ENCODE measurements at regions not wholly inside any gene's neighbourhood (a gene's known extent, or its start where the extent isn't known, plus 50 kb on each side); places are given as distances from the start of the nearest gene placed in this dataset.

DNA sequence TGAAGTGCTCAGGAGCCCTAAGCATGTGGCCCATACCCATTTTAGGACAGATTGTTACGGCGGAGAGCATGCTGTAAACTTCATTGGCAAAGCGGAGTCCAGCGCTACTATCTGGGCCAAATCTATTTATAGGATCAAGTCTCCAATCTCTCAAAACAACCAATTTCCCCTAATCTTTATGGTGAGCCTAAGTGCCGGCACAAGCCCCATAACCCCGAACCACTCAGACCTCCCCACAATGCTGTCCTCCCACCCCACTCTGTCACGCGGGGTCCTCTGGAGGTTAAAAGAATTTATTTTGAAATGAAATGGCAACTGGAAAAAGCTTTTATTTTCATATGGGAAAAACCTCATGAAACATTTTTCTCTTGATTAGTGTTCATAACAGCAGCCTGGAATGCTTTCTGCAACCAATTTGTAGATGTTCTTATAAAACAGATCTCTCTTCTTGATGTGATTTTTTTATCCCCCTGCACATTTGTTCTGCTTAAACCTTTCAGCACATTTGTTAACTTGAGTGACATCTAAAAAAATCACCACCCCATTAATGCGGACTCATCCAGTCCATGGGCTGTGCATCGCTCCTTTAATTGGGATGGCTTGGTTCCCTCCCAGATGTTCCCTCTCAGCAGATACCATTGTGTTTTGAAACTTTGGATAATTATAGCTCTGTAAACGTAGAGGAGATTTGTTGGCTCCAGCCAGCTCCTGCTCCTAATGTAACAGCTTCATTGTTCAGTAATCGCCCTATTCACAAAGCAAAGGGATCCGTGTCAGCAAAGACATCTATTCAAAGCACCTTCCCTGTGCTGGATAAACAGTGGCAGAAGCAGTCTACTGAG lies 323.6 kb downstream of the CD83 start:
- POLR2A ChIA-PET: interaction anchor here (0.6 to 0.8 kb wide), 2 partner anchors 10 to 50 kb away, joined by 3 read pairs; no protein-coding TSS in a partner anchor
- H3K9me2 ChIP-seq (ENCODE audit: insufficient read depth, low read length): no peaks in the 10 kb centered on the region
- BruUV-seq (replicated peaks): no TSS peak
- no peak overlapping the region for H3K4me2 ChIP-seq (ENCODE audit: low read length)
- H3K9me3 ChIP-seq (ENCODE audit: low read length): no peaks in the 10 kb centered on the region
- no peaks in the 10 kb centered on the region for H3K79me2 ChIP-seq (ENCODE audit: insufficient read depth, low read depth, low read length)
- no peaks in the 10 kb centered on the region for H4K20me1 ChIP-seq (ENCODE audit: insufficient read depth, low read length)
- CTCF ChIA-PET (ENCODE audit: unreplicated experiment): no interaction called here
- H3K4me1 ChIP-seq (ENCODE audit: insufficient read depth, low read length, poor library complexity, severe bottlenecking): peaks cover 15% of the 10 kb centered on the region
- no peaks in the 10 kb centered on the region for H3K36me3 ChIP-seq (ENCODE audit: insufficient read depth, low read length)
- no peak for DNase-seq (ENCODE audit: low spot score)
- no peak overlapping the region for H3K4me3 ChIP-seq (ENCODE audit: low read depth, low read length, poor library complexity, severe bottlenecking)
- no peak overlapping the region for H2AFZ ChIP-seq (ENCODE audit: low read length)
- no peak overlapping the region for H3K27ac ChIP-seq (ENCODE audit: low read depth, low read length, poor library complexity, severe bottlenecking)
- intact Hi-C loops (cut with micrococcal nuclease; ENCODE audit: unreplicated experiment): no loop called here
- TF ChIP-seq EZH2phosphoT487 (IDR thresholded peaks at IDR 0.05; ENCODE audit: borderline replicate concordance, low read depth, low read length): no peak
- no peak for TF ChIP-seq CTCF (conservative IDR thresholded peaks at IDR 0.05; ENCODE audit: low read length)

DNA sequence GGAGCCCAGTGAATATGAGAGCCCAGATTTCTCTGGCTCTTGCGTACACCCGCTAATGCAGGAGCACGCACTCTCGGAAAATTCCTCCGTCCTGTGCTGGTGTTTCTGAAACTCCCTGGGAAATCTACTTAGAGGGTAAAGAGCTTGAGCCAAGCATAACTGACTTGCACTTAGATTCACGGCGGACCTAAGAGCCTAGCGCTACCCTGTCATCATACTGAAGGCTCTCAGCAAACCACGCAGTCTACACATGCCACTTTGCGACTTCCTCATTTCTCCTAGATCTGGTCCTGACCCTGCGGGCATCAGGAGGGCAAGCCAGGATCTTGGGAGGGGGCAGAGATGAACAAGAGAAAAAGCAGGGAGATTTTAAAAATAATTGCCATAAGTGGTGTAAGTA lies 324.7 kb downstream of the CD83 start:
- no peak overlapping the region for H3K27ac ChIP-seq (ENCODE audit: low read depth, low read length, poor library complexity, severe bottlenecking)
- no peak overlapping the region for H2AFZ ChIP-seq (ENCODE audit: low read length)
- ChIA-PET CTCF (ENCODE audit: unreplicated experiment) (no interaction called here), POLR2A (no interaction called here)
- no peak overlapping the region for H3K4me2 ChIP-seq (ENCODE audit: low read length)
- BruUV-seq (replicated peaks): no TSS peak
- DNase-seq (ENCODE audit: low spot score): no peak
- TF ChIP-seq EZH2phosphoT487 (IDR thresholded peaks at IDR 0.05; ENCODE audit: borderline replicate concordance, low read depth, low read length) (no peak), CTCF (conservative IDR thresholded peaks at IDR 0.05; ENCODE audit: low read length) (no peak)
- H3K9me3 ChIP-seq (ENCODE audit: low read length): peaks cover 2% of the 10 kb centered on the region; the same call in 1 of the 2 replicates
- intact Hi-C loops (cut with micrococcal nuclease; ENCODE audit: unreplicated experiment): no loop called here
- peaks cover 15% of the 10 kb centered on the region for H3K4me1 ChIP-seq (ENCODE audit: insufficient read depth, low read length, poor library complexity, severe bottlenecking)
- H3K4me3 ChIP-seq (ENCODE audit: low read depth, low read length, poor library complexity, severe bottlenecking): no peak overlapping the region
- H3K79me2 ChIP-seq (ENCODE audit: insufficient read depth, low read depth, low read length): no peaks in the 10 kb centered on the region
- H3K36me3 ChIP-seq (ENCODE audit: insufficient read depth, low read length): no peaks in the 10 kb centered on the region
- no peaks in the 10 kb centered on the region for H3K9me2 ChIP-seq (ENCODE audit: insufficient read depth, low read length)
- H4K20me1 ChIP-seq (ENCODE audit: insufficient read depth, low read length): no peaks in the 10 kb centered on the region
